GM20000 (cell line): ENCODE measurements at regions not wholly inside any gene's neighbourhood (a gene's known extent, or its start where the extent isn't known, plus 50 kb on each side); places are given as distances from the start of the nearest gene placed in this dataset.

ENCODE experiments used
- DNase-seq: peaks from one replicate; pipeline ENCODE4 v3.0.0; 2012; ENCODE audit warnings: low spot score
- TF ChIP-seq, protein P1 (sequence below): IDR thresholded peaks from 2 replicates; pipeline ENCODE4 v1.5.1; 2012; ENCODE audit warnings: mild to moderate bottlenecking, control low read depth; ENCODE audit errors: extremely low read depth, missing control alignments

DNA sequence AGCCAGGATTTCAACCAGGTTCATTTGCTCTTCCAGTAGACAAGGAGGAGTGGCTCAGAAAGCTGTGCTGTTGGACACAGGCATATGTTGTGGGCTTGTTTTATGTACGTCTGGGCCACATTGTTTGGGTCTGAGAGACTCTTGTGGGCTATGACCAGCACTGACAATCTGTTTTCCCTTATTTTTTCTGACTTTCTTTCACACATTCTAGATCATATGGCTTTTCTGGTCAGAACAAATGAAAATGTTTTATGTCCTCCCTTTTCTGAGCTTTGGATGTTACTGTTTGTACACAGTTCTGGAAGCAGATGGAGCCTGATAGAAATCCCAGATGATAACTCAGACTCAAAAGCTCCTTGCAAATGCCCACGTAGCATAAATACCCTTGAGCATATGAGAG, 85.8 kb upstream of the RGMA start:
- DNase-seq, result no peak
- TF ChIP-seq, protein P1, sequence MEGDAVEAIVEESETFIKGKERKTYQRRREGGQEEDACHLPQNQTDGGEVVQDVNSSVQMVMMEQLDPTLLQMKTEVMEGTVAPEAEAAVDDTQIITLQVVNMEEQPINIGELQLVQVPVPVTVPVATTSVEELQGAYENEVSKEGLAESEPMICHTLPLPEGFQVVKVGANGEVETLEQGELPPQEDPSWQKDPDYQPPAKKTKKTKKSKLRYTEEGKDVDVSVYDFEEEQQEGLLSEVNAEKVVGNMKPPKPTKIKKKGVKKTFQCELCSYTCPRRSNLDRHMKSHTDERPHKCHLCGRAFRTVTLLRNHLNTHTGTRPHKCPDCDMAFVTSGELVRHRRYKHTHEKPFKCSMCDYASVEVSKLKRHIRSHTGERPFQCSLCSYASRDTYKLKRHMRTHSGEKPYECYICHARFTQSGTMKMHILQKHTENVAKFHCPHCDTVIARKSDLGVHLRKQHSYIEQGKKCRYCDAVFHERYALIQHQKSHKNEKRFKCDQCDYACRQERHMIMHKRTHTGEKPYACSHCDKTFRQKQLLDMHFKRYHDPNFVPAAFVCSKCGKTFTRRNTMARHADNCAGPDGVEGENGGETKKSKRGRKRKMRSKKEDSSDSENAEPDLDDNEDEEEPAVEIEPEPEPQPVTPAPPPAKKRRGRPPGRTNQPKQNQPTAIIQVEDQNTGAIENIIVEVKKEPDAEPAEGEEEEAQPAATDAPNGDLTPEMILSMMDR, result no peak

DNA sequence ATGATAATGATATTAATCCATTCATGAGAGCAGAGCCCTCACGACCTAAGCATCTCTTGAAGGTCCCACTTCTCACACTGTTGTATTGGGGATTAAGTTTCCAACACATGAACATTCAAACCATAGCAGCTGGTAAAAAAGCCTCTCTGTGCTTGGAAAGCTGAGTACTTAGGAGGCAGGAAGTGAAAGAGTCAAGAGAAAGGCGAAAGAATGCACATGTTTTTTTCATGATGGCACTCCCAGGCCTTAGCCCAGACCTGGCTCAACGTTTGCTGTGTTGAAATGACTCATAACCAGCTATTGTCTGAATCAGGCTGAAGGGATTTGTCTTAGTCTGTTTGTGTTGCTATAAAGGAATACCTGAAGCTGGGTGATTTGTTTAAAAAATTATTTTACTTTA, 84.4 kb upstream of the RGMA start:
- no peak for DNase-seq
- TF ChIP-seq, protein P1, result no peak

DNA sequence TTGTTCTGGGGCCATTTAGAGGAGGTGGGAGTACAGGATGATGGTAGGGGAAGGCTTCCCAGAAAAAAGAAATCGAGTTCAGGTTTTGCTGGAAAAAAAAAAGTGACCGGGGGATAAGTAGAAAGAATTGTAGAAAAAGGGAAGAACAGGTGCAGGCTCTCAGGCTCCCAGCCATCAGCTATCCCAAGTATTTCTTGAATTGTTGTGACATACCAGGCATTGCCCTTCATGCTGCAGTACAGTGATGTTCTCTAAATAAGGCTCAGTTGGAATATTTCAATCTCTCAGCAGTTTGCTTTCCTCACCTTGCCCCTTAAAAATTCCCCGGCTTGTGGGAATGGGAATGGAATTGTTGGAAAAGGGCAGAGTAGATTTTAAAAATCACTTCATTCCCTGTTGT, 82.5 kb upstream of the RGMA start:
- DNase-seq, result no peak
- TF ChIP-seq, protein P1, result no peak

DNA sequence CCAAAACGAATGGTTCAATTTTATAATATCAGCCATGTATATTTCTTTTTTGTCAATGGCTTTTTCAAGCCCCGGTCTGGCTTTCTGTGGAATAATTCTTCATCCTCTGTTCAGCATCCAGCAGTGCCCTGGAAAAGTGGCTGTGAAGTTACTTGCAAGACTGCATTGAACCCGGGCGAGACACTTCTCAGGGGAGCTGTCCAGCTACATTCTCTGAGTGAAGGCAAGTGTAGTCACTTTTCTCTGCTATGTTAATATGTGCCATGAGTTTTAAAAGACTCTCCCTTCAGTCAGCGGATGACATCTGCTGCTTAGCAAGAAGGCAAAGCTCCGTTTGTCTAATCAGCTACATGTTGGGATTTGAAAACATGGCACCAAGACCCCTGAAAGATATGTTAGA, 81.3 kb upstream of the RGMA start:
- DNase-seq, result no peak
- TF ChIP-seq, protein P1, result no peak

DNA sequence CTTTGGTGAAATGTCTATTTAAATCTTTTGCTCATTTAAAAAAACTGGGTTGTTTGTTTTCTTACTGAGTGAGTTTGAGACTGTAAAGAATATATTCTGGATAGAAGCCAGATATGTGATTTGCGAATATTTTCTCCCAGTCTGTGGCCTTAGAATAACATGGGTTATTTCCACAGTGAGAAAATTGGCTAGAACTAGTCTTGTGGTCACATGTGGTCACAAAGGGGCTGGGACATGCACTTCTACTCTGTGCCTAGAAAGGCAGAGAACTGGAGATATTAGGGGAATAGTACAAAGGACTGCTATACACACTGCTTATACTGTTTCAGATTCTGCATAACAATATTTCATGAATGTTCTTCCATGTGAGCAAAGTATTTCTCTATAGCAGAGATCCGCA, 79.9 kb upstream of the RGMA start:
- DNase-seq, result no peak
- TF ChIP-seq, protein P1, result no peak

DNA sequence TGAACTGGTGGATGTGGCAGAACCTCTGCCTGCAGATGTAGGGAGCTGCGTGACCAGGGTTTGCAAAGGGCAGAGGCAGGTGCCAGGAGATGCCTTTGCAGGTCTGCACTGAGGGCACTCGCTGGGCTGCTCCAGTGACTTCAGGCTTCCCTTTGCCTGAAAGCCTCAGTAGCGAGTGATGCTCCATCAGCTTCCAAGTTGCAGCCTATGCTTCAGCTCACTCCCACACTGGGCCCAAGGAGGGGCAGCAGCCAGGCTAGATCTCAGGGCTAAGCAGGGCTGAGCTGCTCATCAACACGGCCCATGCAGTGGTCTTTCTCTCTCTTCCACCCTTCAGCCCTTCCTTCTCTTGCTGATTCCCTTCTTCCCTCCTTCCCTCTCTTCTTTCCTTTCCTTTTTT, 78.3 kb upstream of the RGMA start:
- TF ChIP-seq, protein P1, result no peak
- no peak for DNase-seq

DNA sequence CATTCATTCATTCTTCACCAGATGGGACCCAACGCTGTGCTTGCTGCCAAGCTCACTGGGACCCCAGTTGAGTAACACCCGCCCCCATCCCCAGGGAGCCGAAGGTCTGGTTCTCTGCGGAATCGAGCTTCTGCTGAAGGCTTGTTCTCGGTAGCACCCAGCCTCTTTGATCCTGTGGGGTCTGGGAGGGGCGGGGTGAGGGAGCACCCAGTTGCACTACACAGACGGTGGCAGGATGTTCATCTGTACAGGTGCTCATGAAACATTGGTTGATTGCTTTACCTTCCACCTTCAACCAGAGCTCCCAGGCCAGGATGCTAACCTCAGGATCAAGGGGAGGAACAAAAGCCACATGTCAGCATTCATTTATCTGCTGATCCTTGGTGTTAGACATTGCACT, 77.7 kb upstream of the RGMA start:
- no peak for DNase-seq
- TF ChIP-seq, protein P1, result no peak
